DND-41 (cell line): ENCODE measurements at regions not wholly inside any gene's neighbourhood (a gene's known extent, or its start where the extent isn't known, plus 50 kb on each side); places are given as distances from the start of the nearest gene placed in this dataset.

Source experiments
- ATAC-seq: fragments of 200-7000 bp; cut with Tn5 transposase; 3 replicates; pipeline ENCODE4 v1.9.1; 2021; ENCODE audit warnings: low read depth; ENCODE audit not compliant: insufficient read depth
- DNase-seq: peaks from one replicate; pipeline ENCODE4 v3.0.0-alpha.2; 2020
- H2AFZ ChIP-seq: 2 replicates; pipeline ENCODE4 v1.6.0; 2012; ENCODE audit warnings: low read depth, low read length
- H3K27ac ChIP-seq: 2 replicates; pipeline ENCODE4 v1.5.1; 2012; ENCODE audit warnings: low read length, inconsistent platforms
- H3K27me3 ChIP-seq: fragments of 200-600 bp; sonication (generic); 2 replicates; pipeline ENCODE4 v1.6.0; 2012; ENCODE audit warnings: low read length, mild to moderate bottlenecking, inconsistent platforms; ENCODE audit not compliant: insufficient read depth, poor library complexity
- H3K36me3 ChIP-seq: 2 replicates; pipeline ENCODE4 v1.5.1; 2012; ENCODE audit warnings: low read length, inconsistent platforms; ENCODE audit not compliant: insufficient read depth
- H3K4me1 ChIP-seq: 2 replicates; pipeline ENCODE4 v1.5.1; 2012; ENCODE audit warnings: mild to moderate bottlenecking, low read length; ENCODE audit not compliant: insufficient read depth
- H3K4me2 ChIP-seq: 2 replicates; pipeline ENCODE4 v1.6.0; 2012; ENCODE audit warnings: mild to moderate bottlenecking, moderate library complexity, low read length, inconsistent platforms; ENCODE audit not compliant: insufficient read depth
- H3K4me3 ChIP-seq, 2 experiments: fragments of 200-600 bp in 1 of 2; shearing (Covaris generic) in 1 of 2; 2 replicates each; pipeline ENCODE4 v1.5.1; 2012 to 2016; ENCODE audit warnings: inconsistent platforms in 2 of 2, low read length in 2 of 2, mild to moderate bottlenecking in 2 of 2, low read depth in 1 of 2, moderate library complexity in 1 of 2
- H3K79me2 ChIP-seq: 2 replicates; pipeline ENCODE4 v1.6.0; 2012; ENCODE audit warnings: low read length, inconsistent platforms; ENCODE audit not compliant: insufficient read depth
- H3K9ac ChIP-seq: 2 replicates; pipeline ENCODE4 v1.6.0; 2012; ENCODE audit warnings: low read depth, mild to moderate bottlenecking, inconsistent platforms, low read length, moderate library complexity
- H3K9me3 ChIP-seq: 2 replicates; pipeline ENCODE4 v1.5.1; 2012; ENCODE audit warnings: low read length, moderate library complexity, mild to moderate bottlenecking, inconsistent platforms; ENCODE audit not compliant: insufficient read depth, severe bottlenecking
- H4K20me1 ChIP-seq: 2 replicates; pipeline ENCODE4 v1.6.0; 2012; ENCODE audit warnings: low read length; ENCODE audit not compliant: insufficient read depth
- CTCF ChIP-seq: IDR thresholded peaks from 2 replicates; pipeline ENCODE4 v1.5.1; 2012; ENCODE audit warnings: borderline replicate concordance, low read length, moderate library complexity, mild to moderate bottlenecking; ENCODE audit not compliant: poor library complexity, severe bottlenecking; ENCODE audit errors: extremely low read depth
- EZH2 ChIP-seq: IDR thresholded peaks from 3 replicates; pipeline ENCODE4 v1.6.1; 2012; ENCODE audit warnings: borderline replicate concordance, low read depth, mild to moderate bottlenecking, moderate library complexity, low read length, inconsistent platforms; ENCODE audit not compliant: severe bottlenecking

GRCh38 chr20:33925867-33926266 lies 67.8 kb upstream of the RALY start:
- Histone ChIP-seq H4K20me1 (no peaks in the 10 kb centered on the region), H3K27me3 (peaks cover 8% of the 10 kb centered on the region), H3K4me2 (no peak overlapping the region), H3K4me3 (no peak overlapping the region), H3K9me3 (no peaks in the 10 kb centered on the region), H3K79me2 (no peaks in the 10 kb centered on the region), H3K27ac (no peak overlapping the region), H3K4me1 (no peaks in the 10 kb centered on the region), H3K36me3 (no peaks in the 10 kb centered on the region), H2AFZ (no peak overlapping the region), H3K9ac (no peak overlapping the region)
- ATAC-seq (no peak), DNase-seq (no peak)
- TF ChIP-seq EZH2 (no peak), CTCF (no peak)

GRCh38 chr20:33926425-33926824 lies 67.3 kb upstream of the RALY start:
- no peak overlapping the region for H3K27ac ChIP-seq
- no peaks in the 10 kb centered on the region for H3K9me3 ChIP-seq
- TF ChIP-seq CTCF (no peak), EZH2 (no peak)
- no peak overlapping the region for H3K9ac ChIP-seq
- H3K4me3 ChIP-seq, result no peak overlapping the region
- no peaks in the 10 kb centered on the region for H4K20me1 ChIP-seq
- no peak overlapping the region for H3K4me2 ChIP-seq
- H3K36me3 ChIP-seq, result no peaks in the 10 kb centered on the region
- ATAC-seq, result no peak
- no peak for DNase-seq
- H3K4me1 ChIP-seq, result no peaks in the 10 kb centered on the region
- H3K79me2 ChIP-seq, result no peaks in the 10 kb centered on the region
- H3K27me3 ChIP-seq, result peaks cover 8% of the 10 kb centered on the region
- no peak overlapping the region for H2AFZ ChIP-seq

- Histone ChIP-seq H3K4me2 (no peak overlapping the region), H3K36me3 (no peaks in the 10 kb centered on the region), H2AFZ (no peak overlapping the region), H3K9me3 (no peaks in the 10 kb centered on the region), H3K4me1 (no peaks in the 10 kb centered on the region), H3K79me2 (no peaks in the 10 kb centered on the region), H3K27me3 (peaks cover 8% of the 10 kb centered on the region), H4K20me1 (no peaks in the 10 kb centered on the region), H3K4me3 (no peak overlapping the region), H3K9ac (no peak overlapping the region), H3K27ac (no peak overlapping the region)
- no peak for ATAC-seq
- TF ChIP-seq CTCF (no peak), EZH2 (no peak)
- no peak for DNase-seq
Measured at GRCh38 chr20:33927724-33928123, 66.0 kb upstream of the RALY start.

GRCh38 chr20:33929917-33930316 lies 63.8 kb upstream of the RALY start:
- DNase-seq, result no peak
- no peaks in the 10 kb centered on the region for H3K4me1 ChIP-seq
- H3K9me3 ChIP-seq, result no peaks in the 10 kb centered on the region
- H3K27me3 ChIP-seq, result no peaks in the 10 kb centered on the region
- H3K27ac ChIP-seq, result no peak overlapping the region
- H3K4me3 ChIP-seq, result no peak overlapping the region
- no peaks in the 10 kb centered on the region for H4K20me1 ChIP-seq
- no peaks in the 10 kb centered on the region for H3K36me3 ChIP-seq
- TF ChIP-seq CTCF (no peak), EZH2 (no peak)
- no peak for ATAC-seq
- no peak overlapping the region for H2AFZ ChIP-seq
- H3K79me2 ChIP-seq, result no peaks in the 10 kb centered on the region
- H3K9ac ChIP-seq, result no peak overlapping the region
- no peak overlapping the region for H3K4me2 ChIP-seq
